Suprapubic skin (tissue), 4 donors: ENCODE measurements at regions not wholly inside any gene's neighbourhood (a gene's known extent, or its start where the extent isn't known, plus 50 kb on each side); places are given as distances from the start of the nearest gene placed in this dataset.

Experiments used
- EP300 ChIP-seq: sonication (generic); formaldehyde crosslinking; IDR thresholded peaks from one replicate; pipeline ENCODE4 v1.6.1; 2017; ENCODE audit warnings: antibody characterized with exemption
- POLR2A ChIP-seq, 2 donors: fragments of 450-650 bp; IDR thresholded peaks; one replicate each; pipeline ENCODE4 v1.6.1; 2017; ENCODE audit warnings: antibody characterized with exemption in 2 of 2, mild to moderate bottlenecking in 2 of 2, moderate library complexity in 2 of 2
- POLR2AphosphoS5 ChIP-seq, 3 donors: sonication (generic); formaldehyde crosslinking; IDR thresholded peaks; one replicate each; pipeline ENCODE4 v1.6.1; 2017; ENCODE audit warnings: antibody characterized with exemption in 3 of 3
- TF ChIP-seq, protein P1 (sequence below), 2 donors: fragments of 200-600 bp in 1 of 2; fragments of 450-650 bp in 1 of 2; sonication (generic) in 1 of 2; IDR thresholded peaks; one replicate each; pipeline ENCODE4 v1.5.1; 2016 to 2019; ENCODE audit warnings: antibody characterized with exemption in 2 of 2, mild to moderate bottlenecking in 1 of 2, moderate library complexity in 1 of 2

DNA sequence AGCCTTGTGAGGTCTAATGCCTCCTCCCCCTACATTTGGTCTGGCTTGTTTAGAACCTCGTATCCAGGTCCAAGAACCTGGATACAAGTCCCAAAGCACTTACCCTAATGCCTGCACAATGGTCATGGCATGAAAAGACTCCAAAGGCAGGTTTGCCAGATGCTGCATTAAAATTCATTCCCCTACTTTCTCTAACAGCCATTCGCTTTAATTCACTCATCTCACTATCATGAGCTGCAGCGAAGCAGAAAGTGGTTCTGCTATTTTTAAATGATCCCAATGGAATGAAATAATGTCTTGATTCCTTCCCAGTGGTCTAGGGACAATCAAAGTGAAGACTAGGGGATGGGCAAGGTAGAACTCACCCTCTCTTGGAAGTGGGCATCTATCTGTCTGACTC lies 72.5 kb upstream of the MAX start:
- TF ChIP-seq, protein P1, sequence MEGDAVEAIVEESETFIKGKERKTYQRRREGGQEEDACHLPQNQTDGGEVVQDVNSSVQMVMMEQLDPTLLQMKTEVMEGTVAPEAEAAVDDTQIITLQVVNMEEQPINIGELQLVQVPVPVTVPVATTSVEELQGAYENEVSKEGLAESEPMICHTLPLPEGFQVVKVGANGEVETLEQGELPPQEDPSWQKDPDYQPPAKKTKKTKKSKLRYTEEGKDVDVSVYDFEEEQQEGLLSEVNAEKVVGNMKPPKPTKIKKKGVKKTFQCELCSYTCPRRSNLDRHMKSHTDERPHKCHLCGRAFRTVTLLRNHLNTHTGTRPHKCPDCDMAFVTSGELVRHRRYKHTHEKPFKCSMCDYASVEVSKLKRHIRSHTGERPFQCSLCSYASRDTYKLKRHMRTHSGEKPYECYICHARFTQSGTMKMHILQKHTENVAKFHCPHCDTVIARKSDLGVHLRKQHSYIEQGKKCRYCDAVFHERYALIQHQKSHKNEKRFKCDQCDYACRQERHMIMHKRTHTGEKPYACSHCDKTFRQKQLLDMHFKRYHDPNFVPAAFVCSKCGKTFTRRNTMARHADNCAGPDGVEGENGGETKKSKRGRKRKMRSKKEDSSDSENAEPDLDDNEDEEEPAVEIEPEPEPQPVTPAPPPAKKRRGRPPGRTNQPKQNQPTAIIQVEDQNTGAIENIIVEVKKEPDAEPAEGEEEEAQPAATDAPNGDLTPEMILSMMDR (IDR thresholded peaks at IDR 0.05) = no peak
- TF ChIP-seq POLR2A (IDR thresholded peaks at IDR 0.05) (no peak), POLR2AphosphoS5 (IDR thresholded peaks at IDR 0.05) (no peak), EP300 (no peak)
